ENCODE measurements at regions not wholly inside any gene's neighbourhood (a gene's known extent, or its start where the extent isn't known, plus 50 kb on each side); places are given as distances from the start of the nearest gene placed in this dataset.

DNA sequence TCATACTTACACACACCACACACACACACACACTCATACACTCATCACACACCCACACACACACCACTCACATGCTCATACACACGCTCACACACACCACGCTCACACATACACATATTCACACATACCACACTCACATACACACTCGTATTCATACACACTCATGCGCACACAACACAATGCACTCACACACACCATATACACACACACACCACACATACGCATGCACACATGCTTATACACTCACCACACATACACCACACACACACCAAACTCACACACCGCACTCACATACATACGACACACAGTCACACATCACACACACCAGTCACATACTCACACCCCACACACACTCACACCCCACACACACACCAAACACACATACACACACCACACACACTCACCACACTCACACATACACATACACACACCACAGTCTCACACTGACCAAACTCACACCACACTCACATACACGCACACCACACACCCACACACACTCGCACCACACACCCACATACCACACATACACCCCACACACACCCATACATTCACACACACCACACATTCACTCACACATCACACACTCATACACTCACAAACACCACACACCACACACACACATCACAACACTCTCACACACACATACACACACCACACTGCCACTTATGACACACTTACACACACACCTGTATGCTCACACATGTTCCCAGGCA, 88.9 kb downstream of the IRX5 start:
- TF ChIP-seq POLR2AphosphoS5 (IDR thresholded peaks at IDR 0.05; ENCODE audit: low read depth, low read length) (no peak), POLR2A (IDR thresholded peaks at IDR 0.05; ENCODE audit: low read depth, low read length) (no peak)

Data from GM12892 (cell line).